SU-DHL-6 (cell line): ENCODE measurements at regions not wholly inside any gene's neighbourhood (a gene's known extent, or its start where the extent isn't known, plus 50 kb on each side); places are given as distances from the start of the nearest gene placed in this dataset.

Experiments used
- EZH2phosphoT487 ChIP-seq: fragments of 200-600 bp; sonication (generic), shearing (Covaris generic); conservative IDR thresholded peaks from 2 replicates; pipeline ENCODE4 v1.6.1; 2018; ENCODE audit warnings: mild to moderate bottlenecking, antibody characterized with exemption, low read length, moderate library complexity, mixed read lengths
- TF ChIP-seq, protein P1 (sequence below): fragments of 200-600 bp; sonication (generic); IDR thresholded peaks from one replicate; pipeline ENCODE4 v1.5.1; 2017; ENCODE audit warnings: antibody characterized with exemption, mild to moderate bottlenecking, low read length, moderate library complexity; ENCODE audit not compliant: insufficient read depth, poor library complexity, severe bottlenecking

DNA sequence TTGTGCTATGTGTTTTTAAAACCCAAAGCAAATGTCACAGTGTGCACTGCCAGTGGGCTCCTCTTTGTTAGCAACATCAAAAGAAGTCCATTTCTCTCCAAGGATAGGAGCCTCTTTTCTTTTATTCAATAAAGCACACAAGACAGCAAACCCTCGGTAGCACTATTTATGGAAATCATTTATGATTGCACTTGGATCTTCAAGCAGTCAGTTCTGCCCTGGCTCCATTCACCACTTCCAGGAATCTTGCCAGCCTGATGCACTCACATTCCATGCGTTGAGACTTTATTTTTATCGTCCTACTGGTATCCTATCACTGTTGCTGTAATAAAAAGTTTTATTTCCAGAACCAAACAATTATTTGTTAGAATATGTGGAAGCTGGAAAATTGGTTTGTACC is 412.1 kb downstream of the TBL1XR1 start:
- TF ChIP-seq EZH2phosphoT487: no peak
- TF ChIP-seq, protein P1, sequence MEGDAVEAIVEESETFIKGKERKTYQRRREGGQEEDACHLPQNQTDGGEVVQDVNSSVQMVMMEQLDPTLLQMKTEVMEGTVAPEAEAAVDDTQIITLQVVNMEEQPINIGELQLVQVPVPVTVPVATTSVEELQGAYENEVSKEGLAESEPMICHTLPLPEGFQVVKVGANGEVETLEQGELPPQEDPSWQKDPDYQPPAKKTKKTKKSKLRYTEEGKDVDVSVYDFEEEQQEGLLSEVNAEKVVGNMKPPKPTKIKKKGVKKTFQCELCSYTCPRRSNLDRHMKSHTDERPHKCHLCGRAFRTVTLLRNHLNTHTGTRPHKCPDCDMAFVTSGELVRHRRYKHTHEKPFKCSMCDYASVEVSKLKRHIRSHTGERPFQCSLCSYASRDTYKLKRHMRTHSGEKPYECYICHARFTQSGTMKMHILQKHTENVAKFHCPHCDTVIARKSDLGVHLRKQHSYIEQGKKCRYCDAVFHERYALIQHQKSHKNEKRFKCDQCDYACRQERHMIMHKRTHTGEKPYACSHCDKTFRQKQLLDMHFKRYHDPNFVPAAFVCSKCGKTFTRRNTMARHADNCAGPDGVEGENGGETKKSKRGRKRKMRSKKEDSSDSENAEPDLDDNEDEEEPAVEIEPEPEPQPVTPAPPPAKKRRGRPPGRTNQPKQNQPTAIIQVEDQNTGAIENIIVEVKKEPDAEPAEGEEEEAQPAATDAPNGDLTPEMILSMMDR: no peak
